Epithelial cell of proximal tubule (primary cell): ENCODE measurements at regions not wholly inside any gene's neighbourhood (a gene's known extent, or its start where the extent isn't known, plus 50 kb on each side); places are given as distances from the start of the nearest gene placed in this dataset.

ENCODE experiments used
- DNase-seq: peaks from one replicate; pipeline ENCODE4 v3.0.0-alpha.2; 2011; ENCODE audit warnings: low read depth
- H3K4me3 ChIP-seq: 2 replicates; pipeline ENCODE4 v1.5.1; 2011; ENCODE audit warnings: low read depth, mild to moderate bottlenecking, low read length
- CTCF ChIP-seq: conservative IDR thresholded peaks from 2 replicates; pipeline ENCODE4 v1.5.1; 2012; ENCODE audit warnings: low read depth, mild to moderate bottlenecking, low read length

- DNase-seq = no peak
- H3K4me3 ChIP-seq = no peak overlapping the region
- TF ChIP-seq CTCF = no peak
Observed at GRCh38 chr18:44107187-44107586, 573.5 kb upstream of the SETBP1 start.

- DNase-seq = no peak
- no peak overlapping the region for H3K4me3 ChIP-seq
- TF ChIP-seq CTCF = no peak
Observed at GRCh38 chr18:44111337-44111736, 569.4 kb upstream of the SETBP1 start.

DNA sequence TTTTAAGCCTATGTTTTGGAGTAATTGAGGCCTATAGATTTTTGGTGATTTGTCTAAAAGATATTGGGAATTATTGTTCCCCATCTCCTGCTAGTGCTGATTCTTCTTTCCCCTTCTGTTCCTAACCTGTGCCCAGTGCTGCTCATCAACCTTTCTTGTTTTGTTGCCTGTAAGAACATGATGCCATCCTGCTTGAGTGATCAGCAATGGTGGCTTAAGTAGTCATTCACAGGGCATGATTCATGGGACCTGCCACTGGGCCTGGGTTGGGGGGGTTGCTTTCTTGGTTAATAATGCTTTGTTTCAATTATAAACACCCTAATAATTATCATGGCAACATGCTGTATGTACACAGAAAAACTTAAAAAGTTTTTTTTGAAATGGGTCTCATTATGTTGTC lies 562.9 kb upstream of the SETBP1 start:
- no peak for DNase-seq
- TF ChIP-seq CTCF = no peak
- no peak overlapping the region for H3K4me3 ChIP-seq

DNA sequence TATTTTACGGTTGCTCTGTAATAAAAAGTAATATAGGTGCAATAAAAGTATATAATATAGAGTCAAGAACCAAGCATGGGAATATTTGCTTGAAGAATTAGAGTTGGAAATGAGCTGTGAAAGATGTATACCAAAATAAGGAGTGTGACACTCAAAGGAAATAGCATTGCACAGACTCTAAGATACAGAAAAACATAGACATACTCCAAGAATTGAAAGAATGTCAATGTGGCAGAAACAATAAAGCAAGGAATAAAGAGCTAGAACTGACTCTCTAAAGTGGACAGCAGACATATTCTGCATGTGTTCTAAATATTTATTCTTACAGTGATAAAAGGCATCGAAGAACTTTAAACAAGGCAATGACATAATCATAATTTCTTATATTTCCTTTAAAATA lies 561.1 kb upstream of the SETBP1 start:
- no peak for DNase-seq
- no peak overlapping the region for H3K4me3 ChIP-seq
- TF ChIP-seq CTCF = no peak

DNA sequence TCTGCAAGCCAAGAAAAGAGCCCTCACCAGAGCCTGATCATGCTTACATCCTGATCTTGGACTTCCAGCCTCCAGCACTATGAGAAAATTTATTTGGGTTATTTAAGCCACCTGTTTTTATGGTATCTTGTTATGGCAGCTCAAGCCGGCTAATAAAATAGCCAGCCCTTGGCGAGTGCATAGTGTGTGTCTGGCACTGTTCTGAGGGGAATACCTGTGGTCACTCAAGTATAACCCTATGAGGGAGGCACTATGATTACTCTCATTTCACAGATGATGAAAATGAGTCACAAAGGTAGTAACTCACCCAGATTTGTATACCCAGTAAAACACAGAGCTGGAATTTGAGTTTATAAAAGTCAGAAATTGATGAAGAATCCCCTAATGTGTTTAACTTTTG lies 556.9 kb upstream of the SETBP1 start:
- DNase-seq = no peak
- TF ChIP-seq CTCF = no peak
- no peak overlapping the region for H3K4me3 ChIP-seq

DNA sequence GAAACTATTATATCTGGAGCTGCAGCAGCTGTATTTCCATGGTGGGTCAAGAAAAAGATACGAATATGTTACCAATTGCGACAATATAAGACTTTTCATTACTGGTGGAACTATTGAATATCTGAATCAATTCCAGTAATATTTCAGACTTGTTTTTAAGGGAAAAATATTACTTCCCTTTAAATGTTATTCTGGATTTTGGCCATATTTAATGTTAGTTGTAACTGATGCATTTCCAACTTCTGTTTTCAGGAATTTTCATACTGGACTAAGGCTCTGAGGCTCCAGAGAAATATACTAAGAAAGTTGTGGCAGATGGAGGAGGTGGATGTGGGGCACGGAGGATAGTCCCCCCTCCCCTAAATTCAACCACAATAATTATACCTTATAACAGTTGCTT lies 555.2 kb upstream of the SETBP1 start:
- no peak for TF ChIP-seq CTCF

GRCh38 chr18:44126598-44126997 lies 554.1 kb upstream of the SETBP1 start:
- TF ChIP-seq CTCF = no peak
- H3K4me3 ChIP-seq = no peak overlapping the region
- no peak for DNase-seq

More for the DNA sequence above, 555.2 kb upstream of the SETBP1 start:
- DNase-seq = no peak
- H3K4me3 ChIP-seq = no peak overlapping the region
